ENCODE measurements at regions not wholly inside any gene's neighbourhood (a gene's known extent, or its start where the extent isn't known, plus 50 kb on each side); places are given as distances from the start of the nearest gene placed in this dataset.

DNA sequence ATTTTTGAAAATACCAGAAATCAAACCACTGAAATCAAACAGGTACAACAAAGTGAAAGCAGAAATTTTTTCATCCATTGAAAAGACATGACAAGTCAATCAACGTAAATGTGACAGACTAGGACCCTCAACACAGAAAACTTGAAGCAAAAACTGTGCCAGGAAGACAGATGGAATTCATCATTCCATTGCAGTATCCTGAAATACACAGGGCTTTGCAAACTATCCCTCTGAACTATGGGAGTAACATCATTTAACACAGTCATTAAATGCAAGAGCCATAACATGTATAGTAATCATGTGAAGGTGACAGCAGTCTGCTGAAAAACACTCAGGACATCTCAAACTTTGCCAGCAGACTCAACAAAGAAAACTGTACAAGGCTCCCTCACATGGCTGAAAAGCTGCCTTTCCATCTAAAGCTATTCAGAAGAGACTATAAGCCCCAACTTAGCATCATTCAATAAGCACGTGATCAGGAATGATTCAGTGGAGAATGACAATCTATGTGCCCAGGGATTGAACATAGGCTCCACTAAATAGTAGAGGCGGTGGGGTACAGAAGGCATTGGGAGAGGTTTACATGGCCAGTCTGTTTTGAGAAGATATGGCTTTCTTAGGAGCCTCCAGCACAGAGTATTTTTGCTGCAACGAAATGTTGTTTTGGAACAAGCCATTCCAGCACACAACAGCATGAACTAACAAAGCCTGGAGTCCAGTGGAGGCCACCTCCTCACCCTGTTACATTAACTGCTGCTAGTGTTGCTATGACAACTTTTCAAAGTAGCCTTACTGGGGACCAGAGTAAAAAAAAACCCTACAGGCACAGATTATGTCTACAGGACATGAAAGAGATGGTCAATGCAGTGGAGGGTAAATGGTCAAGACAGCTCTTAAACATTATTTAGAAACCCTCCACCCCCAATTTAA is 274.5 kb upstream of the NOCT start:
- no peak for DNase-seq

GRCh38 chr4:138736362-138736761 is 279.2 kb upstream of the NOCT start:
- DNase-seq = no peak

GRCh38 chr4:138734746-138735145 is 280.8 kb upstream of the NOCT start:
- no peak for DNase-seq

GRCh38 chr4:138728566-138728965 is 287.0 kb upstream of the NOCT start:
- no peak for DNase-seq

GRCh38 chr4:138727731-138728130 is 287.9 kb upstream of the NOCT start:
- DNase-seq = no peak

DNA sequence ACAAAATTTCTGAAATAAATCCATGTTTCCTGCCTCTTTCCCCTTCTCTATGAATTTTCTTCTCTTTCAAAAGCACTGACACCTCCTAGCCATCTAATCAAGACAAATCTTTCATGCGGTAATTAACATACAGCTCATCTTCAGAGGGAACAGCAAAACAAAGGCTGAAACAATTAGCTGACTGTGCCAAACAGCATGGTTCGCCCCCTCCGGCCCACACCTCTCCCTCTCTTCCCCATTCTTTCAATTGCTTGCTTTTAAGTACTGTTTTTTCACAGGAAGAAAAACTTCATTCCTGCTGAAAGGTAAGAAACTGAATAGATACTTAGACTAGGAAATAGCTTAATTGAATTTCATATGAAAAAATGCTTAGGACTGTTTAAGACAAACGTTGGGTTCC is 291.1 kb upstream of the NOCT start:
- no peak for DNase-seq

DNA sequence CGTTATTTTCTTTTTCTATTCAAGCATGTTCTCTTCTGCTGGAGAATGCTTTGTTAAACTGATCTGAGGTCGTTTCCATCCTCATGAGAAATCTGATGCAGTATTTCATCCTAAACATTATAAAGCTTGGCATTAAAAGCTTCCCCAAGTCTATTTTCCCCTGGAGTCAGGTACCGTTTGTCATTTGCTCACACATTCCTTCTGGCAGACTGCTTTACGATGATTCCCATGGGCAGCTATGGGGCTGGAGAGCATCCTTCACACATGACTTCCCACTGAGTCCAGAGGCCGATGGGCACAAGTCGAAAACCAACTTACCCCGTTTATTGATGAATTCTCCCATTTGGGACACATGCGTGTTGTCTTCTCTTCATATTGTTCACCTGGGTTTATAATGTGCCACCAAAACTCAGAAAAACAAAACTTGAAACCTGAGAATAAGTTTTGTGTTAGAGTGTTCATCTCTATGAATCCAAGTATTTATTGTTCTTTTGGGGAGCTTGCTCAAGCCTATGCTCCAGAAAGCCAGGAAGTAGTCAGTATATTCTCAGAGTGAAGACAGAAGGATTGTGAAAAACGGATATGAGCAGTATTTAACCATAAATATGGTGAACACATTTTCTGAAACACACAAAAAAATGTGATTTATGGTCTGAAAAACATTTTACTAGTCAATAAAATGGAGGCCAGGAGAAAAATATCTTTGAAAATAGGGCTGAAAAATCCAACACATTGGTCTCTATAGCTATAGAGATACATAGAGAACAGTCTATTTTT is 298.8 kb upstream of the NOCT start:
- DNase-seq = no peak

DNA sequence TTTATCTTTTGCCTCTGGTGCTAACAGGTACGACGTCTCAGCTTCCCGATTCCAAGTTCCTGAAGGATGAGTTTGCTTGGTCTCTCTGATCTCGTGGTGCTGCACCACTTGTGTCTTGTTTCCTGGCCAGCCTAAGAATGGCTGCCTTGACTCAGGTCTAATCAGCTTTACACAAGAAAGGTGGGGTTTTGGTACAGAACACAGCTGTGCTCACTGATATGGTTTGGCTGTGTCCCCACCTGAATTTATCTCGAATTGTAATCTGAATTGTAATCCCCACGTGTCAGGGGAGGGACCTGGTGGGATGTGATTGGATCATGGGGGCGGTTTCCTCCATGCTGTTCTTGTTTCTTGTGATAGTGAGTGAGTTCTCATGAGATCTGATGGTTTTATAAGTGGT is 305.3 kb upstream of the NOCT start:
- no peak for DNase-seq

DNA sequence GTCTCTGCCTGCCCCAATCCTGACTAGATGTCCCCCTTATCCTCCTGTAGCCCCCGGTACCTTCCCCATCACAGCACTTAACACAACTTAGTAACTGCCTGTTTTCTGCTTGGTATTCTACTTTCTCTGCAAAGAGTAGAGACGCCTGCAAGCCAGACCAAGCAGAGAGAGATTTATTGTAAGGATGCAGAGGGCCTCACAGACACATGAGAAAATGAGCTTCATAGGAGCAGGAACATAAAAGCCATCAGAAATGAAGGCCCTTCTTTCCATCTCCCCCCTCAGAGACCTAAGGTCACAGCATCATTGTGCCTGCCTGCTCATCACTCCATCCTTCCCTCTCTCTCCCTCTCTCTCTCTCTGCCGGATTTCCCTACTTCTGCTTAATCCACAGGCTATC is 305.7 kb upstream of the NOCT start:
- no peak for DNase-seq

- DNase-seq = no peak
These were observed 307.6 kb upstream of the NOCT start for GRCh38 chr4:138707746-138708677.

GRCh38 chr4:138706201-138706600 is 309.4 kb upstream of the NOCT start:
- no peak for DNase-seq

DNA sequence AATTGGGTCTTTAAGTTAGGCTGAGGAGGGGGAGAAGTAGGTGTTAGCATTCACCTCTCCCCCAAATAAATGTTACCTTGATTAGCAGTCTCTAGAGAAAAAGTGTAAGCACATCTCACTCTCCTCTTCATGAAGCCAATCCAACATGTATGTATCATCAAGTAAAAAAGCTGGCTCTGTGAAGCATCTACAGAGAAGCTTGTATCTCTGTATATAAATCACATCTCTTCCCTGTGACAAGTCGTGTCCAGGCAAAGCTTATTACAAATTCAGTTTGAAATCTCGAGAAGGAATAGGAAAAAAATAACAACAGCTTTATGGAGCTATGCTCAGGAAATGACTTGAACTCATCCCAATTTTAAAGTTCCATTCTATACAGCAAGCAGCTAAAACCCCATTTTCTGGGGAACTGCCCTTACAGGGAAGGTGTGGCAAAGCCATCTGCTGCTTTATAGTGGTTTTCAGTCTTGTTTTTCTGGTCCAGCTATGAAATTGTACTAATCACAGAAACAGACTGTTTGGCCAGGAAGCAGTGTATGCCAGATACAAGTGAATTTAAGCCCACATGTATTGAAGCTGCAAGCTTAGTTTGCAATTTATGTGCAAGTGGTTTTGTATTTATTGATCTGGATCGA is 313.3 kb upstream of the NOCT start:
- DNase-seq = no peak

DNA sequence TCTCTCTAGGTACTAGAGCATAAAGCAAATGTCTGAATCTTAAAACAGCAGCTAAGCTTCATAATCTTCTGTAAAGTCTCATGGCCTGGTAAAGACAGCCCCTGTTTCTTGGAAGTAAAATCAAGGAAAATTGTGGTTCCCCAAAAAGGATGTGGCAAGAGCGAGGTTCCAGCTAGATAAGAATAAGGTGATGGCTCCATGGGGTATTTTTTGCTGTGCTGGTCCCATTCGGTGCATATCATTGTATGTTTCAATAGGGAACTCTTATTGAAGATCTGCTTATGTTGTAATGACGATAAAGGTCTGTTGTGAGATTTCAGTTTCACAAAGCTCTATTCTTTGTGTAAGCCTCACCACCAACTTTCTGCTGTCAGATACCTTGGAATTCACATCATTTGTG is 316.9 kb upstream of the NOCT start:
- DNase-seq = no peak

GRCh38 chr4:138697851-138698250 is 317.7 kb upstream of the NOCT start:
- no peak for DNase-seq

DNA sequence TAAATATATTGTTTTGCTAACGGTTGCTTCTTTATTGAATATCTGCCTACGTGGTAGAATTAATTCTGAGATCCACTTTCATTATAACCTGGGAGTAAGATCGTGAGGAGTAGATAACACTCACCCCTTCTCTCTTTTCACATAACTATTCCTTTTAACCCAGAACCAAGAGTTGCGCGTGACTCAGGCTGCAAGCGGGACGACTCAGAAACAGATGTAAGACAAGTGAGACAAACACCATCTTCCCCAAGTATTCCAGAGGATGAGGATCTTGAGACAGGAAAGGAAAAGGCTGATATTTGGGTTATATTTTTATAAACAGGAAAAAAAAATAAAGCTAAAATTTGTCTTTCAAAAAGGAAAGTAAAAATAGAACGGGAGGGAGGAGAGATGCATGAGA is 318.8 kb upstream of the NOCT start:
- no peak for DNase-seq

GRCh38 chr4:138696058-138696457 is 319.5 kb upstream of the NOCT start:
- DNase-seq = no peak

GRCh38 chr4:138693526-138693925 is 322.1 kb upstream of the NOCT start:
- no peak for DNase-seq

DNA sequence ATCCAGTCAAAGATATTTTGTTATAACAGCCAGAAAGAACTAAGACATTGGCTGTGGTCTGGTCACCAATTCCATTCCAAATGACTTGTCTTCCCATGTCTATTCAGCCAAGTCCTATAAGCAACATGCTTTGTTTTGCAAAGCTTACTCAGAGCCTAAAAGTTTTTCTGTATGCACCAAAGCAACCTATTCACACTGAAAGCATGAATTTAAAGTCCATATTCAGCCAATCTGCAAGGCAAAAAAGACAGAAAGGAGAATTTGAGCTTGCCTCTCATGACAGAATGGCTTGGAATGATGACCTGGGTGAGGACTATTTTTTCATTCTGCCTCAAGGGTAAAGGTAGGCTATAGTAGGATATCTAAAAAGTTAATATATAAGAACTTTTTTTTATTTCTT is 323.2 kb upstream of the NOCT start:
- DNase-seq = no peak

DNA sequence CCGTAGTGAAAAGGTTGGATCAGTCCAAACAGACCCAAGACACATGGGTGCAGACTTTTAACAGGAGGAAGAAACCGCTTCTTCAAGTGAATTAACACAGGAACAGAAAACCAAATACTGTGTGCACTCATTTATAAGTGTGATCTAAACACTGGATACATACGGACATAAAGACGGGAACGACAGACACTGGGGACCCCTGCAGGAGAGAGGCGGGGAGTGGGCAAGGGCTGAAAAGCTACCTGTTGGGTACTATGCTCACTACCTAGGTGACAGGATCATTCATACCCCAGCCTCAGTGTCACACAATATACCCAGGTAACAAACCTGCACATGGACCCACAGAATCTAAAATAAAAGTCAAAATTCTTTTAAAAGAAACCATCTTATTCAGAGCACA is 326.0 kb upstream of the NOCT start:
- no peak for DNase-seq

GRCh38 chr4:138689187-138689586 is 326.4 kb upstream of the NOCT start:
- no peak for DNase-seq

DNA sequence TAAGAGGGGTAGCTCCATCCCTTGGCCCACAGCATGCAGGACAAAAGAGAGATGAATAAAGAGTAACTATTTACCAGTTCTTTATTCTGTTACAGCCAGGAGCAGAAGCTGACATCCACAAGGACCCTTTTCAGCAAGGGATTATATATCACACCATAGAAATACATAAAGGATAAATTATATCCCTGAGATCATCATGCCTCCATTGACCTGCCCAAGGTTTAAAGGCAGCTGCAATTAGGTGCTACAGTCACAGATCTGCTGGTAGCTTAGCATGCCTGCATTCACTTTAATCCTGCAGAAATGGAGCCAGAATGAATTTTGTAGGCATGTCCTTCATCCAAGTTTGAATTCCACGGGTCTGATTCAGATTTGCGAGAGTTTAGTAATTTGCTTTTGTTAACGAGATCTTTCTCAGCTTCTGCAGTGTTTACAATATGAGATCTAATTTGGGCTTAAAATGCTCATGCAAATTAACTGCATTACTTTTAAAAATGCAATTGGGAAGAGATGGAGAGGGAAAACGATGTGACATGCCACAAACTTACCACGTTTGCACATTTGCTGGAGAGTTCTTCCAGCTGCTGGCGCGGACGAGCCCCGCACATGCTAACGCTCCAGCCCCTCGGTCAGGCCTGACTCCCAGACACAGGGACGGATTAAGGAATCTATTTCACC is 327.0 kb upstream of the NOCT start:
- no peak for DNase-seq
